Hematopoietic multipotent progenitor cell (in vitro differentiated cells): ENCODE measurements at regions not wholly inside any gene's neighbourhood (a gene's known extent, or its start where the extent isn't known, plus 50 kb on each side); places are given as distances from the start of the nearest gene placed in this dataset.

Experiments used
- DNase-seq, 3 donors: peaks; one replicate each; pipeline ENCODE4 v3.0.0-alpha.2; 2011 to 2015; ENCODE audit warnings: low read depth in 2 of 3, low spot score in 2 of 3

GRCh38 chr12:89117448-89118034 lies 234.8 kb downstream of the DUSP6 start:
- DNase-seq, result no peak

- no peak for DNase-seq
These were observed 240.3 kb downstream of the DUSP6 start for GRCh38 chr12:89111964-89112363.

GRCh38 chr12:89108265-89108664 lies 244.0 kb downstream of the DUSP6 start:
- no peak for DNase-seq

- DNase-seq, result no peak
These were observed 245.4 kb downstream of the DUSP6 start for GRCh38 chr12:89106950-89107349.

GRCh38 chr12:89105243-89105642 lies 247.1 kb downstream of the DUSP6 start:
- no peak for DNase-seq

- no peak for DNase-seq
These were observed 248.5 kb downstream of the DUSP6 start for GRCh38 chr12:89103831-89104230.

- no peak for DNase-seq
These were observed 250.9 kb downstream of the DUSP6 start for GRCh38 chr12:89101440-89101839.

- no peak for DNase-seq
These were observed 253.7 kb downstream of the DUSP6 start for GRCh38 chr12:89098441-89099112.

- no peak for DNase-seq
These were observed 260.0 kb downstream of the DUSP6 start for GRCh38 chr12:89092297-89092696.

- no peak for DNase-seq
These were observed 260.9 kb downstream of the DUSP6 start for GRCh38 chr12:89091293-89091841.

- no peak for DNase-seq
These were observed 263.0 kb downstream of the DUSP6 start for GRCh38 chr12:89089264-89089663.

- DNase-seq, result no peak
These were observed 264.4 kb downstream of the DUSP6 start for GRCh38 chr12:89087876-89088275.

- DNase-seq, result no peak
These were observed 265.0 kb downstream of the DUSP6 start for GRCh38 chr12:89087149-89087825.

GRCh38 chr12:89085421-89085820 lies 266.9 kb downstream of the DUSP6 start:
- DNase-seq, result no peak

GRCh38 chr12:89084751-89085150 lies 267.6 kb downstream of the DUSP6 start:
- no peak for DNase-seq

- DNase-seq, result peak in 1 of 3 donors; percentile 26
These were observed 268.8 kb downstream of the DUSP6 start for GRCh38 chr12:89083491-89083890.

GRCh38 chr12:89082370-89082753 lies 269.9 kb downstream of the DUSP6 start:
- DNase-seq, result no peak

- DNase-seq, result no peak
These were observed 270.5 kb downstream of the DUSP6 start for GRCh38 chr12:89081719-89082369.

- no peak for DNase-seq
These were observed 271.4 kb downstream of the DUSP6 start for GRCh38 chr12:89080793-89081465.

GRCh38 chr12:89075880-89076540 lies 276.3 kb downstream of the DUSP6 start:
- DNase-seq, result no peak
